T-helper 1 cell (primary cell): ENCODE measurements at regions not wholly inside any gene's neighbourhood (a gene's known extent, or its start where the extent isn't known, plus 50 kb on each side); places are given as distances from the start of the nearest gene placed in this dataset.
"Not testable (repeated sequence)": the region's sequence is repeated elsewhere in the genome, so short reads cannot be mapped to it uniquely, and the experiment has no call there.

Experiments
- DNase-seq, 5 donors: peaks; one replicate each; pipeline ENCODE4 v3.0.0-alpha.2; 2012 to 2020

GRCh38 chr6:115053169-115053860 is 710.5 kb upstream of the HS3ST5 start:
- no peak for DNase-seq

DNA sequence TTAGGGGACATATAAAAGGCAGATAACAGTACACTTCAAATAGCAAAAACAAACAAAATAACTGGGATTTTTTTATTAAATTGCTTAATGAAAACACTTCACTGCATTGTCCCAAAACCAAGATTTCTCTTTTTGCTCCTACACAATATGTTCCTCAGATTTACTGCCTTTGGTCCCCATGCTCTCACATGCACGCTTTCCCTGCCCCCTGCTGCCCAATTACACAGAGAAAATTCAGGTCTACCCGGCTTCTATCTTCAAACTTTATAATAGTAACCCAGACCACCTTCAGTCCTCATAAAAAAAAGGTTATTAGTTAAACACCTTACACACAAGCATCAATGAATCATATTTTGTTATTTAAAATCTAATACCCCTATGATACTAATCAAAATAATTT is 673.8 kb upstream of the HS3ST5 start:
- no peak for DNase-seq

GRCh38 chr6:115004982-115005381 is 662.2 kb upstream of the HS3ST5 start:
- no peak for DNase-seq

DNA sequence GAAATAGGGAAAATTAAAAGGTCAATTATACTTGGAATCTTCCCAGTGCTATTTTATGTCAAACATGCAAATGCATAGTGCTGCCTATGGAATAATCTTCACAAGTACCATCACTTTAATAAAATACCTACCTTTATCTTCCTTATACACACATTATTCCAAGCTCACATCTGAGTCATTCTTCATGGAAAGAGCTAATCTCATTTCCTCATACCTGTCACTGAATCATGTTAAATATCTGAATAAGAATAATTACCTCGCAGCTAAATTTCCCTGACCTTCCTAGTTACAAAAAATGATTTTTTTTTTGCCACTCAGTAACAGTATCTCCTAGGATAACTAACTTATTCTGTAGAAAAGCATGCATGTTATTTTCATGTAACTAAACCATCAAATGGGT is 661.4 kb upstream of the HS3ST5 start:
- DNase-seq = no peak

GRCh38 chr6:115001731-115002350 is 659.0 kb upstream of the HS3ST5 start:
- DNase-seq = peak in 1 of 5 donors; percentile 1

DNA sequence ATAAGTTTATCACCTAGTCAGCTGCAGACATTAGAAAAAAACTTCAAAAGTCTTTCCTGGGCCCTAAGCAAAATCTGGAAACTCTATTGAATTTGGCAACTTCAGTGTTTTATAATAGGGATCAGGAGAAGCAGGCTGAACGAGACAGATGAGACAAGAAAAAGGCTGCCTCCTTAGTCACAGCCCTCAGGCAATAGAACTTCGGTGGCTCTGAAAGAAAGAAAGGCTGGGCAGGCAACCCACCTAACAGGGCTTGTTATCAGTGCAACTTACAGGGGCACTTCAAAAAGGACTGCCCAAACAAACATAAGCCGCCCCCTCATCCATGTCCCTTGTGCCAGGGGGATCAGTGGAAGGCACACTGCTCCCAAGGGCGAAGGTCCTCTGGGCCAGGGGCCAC is 657.9 kb upstream of the HS3ST5 start:
- DNase-seq = no peak

- no peak for DNase-seq
These were observed 655.7 kb upstream of the HS3ST5 start for GRCh38 chr6:114998492-114998891.

DNA sequence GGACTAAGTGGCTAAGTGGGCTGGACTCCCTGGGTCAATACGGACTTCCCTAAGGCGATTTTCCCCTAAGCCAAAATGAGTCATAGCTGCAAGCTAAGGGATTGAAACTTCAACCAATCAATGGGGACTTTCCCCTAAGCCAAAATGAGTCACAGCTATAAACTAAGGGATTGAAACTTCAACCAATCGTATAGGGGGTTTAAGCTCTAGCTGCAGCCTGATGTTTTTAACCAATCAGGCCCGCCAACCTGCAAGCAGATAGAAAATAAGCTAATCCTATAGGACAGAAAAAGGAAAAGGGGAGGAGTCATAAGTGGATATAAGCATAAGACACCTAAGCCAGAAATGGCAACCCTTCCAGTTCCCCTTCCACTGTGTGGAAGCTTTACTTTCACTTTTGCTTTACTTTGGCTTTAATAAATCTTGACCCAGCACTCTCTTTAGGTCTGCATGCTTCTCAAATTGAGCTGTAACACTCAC is 655.0 kb upstream of the HS3ST5 start:
- DNase-seq = no peak

DNA sequence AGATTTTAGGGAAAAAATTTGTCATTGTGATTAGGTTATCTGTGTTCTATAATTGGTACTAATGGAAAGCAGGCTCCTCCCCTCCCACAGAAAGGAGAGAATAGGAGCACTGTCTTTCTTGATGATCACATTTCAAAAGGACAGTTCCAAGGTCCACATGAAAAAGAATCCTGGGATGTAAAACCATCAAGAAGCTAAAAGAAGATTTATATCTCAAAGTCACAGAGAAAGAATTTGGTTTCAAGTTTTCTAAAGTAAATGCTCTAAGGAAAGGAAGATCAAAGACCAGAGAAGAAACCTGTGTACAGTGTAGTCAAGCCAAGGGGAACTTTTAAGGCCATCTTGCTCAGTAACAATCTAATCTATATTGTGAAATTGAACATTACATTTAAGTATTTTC is 652.7 kb upstream of the HS3ST5 start:
- DNase-seq = no peak

DNA sequence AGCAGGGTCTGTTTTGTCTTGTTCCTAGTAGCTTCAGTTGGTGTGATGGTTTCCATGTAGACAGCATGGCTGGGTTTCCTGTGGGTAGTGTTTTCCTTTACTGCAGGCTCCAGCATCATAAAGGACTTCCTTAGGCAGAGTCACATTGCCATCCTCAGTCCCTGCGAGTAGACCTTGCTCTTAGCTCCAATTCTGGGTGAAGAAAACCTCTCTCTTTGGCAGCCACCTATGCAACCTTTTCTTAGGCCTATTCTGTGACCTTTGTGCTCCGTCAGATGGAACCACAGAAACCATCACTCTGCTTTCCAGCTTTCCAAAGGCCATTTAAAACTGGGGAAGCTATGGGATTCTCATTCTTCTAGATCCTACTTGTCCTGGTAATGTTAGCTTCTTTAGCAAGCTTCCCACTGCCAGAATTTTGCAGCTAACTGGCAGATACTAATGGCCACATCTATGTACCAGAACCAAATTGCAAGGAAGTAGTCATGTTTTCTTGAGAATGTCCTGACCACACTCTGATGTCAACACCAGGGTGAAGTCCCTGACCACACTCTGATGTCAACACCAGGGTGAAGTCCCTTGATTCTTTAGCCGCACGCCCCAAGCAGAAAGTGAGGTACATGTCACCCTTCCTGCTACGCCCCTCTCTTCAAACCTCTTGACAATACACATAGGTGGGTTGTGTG is 646.6 kb upstream of the HS3ST5 start:
- peak in 1 of 5 donors; percentile 54 for DNase-seq

DNA sequence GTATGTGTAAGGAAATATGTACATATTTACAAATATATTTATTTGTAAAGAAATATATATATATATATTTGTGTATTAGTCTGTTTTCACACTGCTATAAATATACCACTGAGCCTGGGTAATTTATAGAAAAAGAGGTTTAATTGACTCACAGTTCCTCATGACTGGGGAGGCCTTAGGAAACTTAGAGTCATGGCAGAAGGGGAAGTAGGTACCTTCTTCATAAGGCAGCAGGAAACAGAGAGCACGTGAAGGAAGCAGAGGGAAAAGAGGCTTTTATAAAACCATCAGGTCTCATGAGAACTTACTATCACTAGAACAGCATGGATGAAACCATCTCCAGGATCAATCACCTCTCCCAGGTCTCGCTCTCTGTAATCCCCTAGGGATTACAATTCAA is 644.5 kb upstream of the HS3ST5 start:
- no peak for DNase-seq

- no peak for DNase-seq
These were observed 612.5 kb upstream of the HS3ST5 start for GRCh38 chr6:114955363-114955762.

DNA sequence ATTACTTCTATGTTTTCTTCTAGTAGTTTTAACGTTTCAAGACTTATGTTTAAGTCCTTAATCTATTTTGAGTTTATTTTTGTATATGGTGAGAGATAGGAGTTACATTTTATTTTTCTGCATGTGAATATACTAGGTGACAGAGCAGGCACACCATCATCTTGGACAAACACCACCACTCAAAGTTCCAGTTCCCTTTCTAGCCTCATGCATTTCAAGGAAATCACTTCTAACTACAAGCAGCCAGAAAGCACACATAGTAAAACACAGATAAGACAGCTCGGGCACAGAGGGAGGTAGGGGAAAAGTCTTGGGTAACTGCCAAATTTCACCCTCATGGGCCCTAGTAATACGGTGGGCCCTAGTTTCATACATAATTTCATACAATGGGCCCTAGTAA is 609.4 kb upstream of the HS3ST5 start:
- DNase-seq = no peak

GRCh38 chr6:114945392-114945791 is 602.6 kb upstream of the HS3ST5 start:
- no peak for DNase-seq

DNA sequence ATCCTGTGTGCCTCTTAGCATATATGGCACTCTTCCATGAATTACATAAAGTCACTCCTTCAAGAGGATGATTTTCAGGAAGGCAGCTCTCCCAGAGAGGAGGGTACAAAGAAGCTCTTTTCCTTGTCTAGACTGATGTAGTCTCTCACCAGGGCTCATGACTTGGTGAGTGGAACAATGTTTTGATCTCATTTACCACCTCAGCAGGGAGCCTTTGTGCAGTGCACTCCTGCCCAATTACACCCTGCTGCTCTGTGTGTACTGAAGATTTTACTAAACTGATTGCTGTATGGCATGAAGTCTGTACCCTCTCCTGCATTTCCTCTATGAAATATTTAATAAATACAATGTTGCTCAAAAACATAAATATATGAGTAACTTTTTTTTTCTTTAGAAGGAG is 598.3 kb upstream of the HS3ST5 start:
- DNase-seq = no peak

DNA sequence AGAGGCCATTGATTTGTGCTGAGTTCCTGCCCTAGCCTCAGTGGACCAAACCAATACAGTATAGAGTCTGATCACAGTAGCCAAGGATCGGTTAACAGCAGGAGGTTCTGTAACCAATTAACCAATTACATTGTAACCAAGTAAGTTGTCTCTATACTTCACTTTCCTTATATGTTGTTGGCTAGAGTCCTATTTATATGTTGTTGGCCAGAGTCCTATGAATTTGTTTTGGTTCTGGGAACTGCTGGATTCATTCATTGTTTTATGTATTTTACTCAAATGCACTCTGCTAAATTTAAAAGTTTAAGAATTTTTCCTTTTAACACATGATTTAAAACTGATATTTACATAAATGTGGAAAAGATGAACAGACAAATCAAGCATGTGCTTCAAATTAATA is 597.4 kb upstream of the HS3ST5 start:
- no peak for DNase-seq

DNA sequence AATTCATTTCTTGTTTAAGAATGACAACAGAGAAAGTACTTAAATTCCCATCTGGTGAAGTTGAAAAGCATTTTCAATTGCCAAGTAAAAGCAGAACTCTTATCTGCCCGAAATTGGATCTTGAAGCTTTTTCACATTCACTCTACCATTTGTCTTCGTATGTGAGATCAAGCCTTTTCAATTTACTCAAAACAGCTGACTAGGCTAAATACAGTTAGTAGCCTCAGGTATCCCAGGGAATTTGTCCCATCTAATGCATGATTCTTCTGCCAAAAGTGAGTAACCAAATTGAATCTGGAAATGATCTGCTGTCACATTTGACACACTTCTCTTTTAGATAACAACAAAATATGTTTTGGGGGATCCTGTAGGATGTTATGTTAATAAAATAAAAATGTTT is 596.8 kb upstream of the HS3ST5 start:
- DNase-seq = no peak

DNA sequence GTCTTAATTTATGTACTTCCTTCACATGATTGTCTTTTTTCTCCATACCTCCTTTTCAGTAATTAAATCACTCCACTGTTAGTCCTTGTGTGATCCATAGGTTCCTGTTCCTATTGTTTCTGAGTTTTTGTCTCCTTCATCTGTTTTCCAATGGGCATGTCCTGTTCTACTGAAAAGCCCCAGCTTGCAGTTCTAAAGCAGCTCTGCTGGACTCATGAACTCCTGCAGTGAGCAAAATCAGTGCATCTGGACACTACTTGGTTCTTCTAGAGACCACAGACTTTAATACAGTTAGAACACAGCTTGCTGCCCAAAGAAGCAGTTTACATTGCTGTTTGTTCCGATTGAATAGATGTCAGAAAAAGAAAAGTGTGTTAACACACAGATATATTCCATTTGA is 593.3 kb upstream of the HS3ST5 start:
- DNase-seq = no peak

DNA sequence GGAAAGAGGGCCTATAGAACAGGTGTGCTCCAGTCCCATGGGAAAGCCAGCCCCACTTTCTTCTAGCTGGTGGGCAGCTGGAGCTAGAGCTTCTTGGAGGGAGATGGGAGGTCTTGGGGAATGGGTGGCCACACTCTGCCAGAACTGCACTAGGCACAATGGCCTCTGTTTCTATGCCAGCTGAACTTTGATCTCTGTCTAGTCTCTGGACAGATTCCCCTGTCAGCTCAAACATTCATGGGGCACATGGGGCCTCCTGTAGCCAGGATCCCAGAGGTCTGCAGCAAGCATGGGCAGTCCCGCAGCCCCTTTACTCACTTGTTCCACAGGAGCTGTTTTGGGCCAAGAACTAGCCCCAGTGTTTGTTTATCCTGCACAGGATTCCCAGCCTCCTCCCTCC is 591.3 kb upstream of the HS3ST5 start:
- DNase-seq = no peak

GRCh38 chr6:114928731-114929130 is 585.9 kb upstream of the HS3ST5 start:
- not testable (repeated sequence) for DNase-seq

- no peak for DNase-seq
These were observed 563.3 kb upstream of the HS3ST5 start for GRCh38 chr6:114906096-114906495.

GRCh38 chr6:114897536-114897935 is 554.7 kb upstream of the HS3ST5 start:
- DNase-seq = no peak

DNA sequence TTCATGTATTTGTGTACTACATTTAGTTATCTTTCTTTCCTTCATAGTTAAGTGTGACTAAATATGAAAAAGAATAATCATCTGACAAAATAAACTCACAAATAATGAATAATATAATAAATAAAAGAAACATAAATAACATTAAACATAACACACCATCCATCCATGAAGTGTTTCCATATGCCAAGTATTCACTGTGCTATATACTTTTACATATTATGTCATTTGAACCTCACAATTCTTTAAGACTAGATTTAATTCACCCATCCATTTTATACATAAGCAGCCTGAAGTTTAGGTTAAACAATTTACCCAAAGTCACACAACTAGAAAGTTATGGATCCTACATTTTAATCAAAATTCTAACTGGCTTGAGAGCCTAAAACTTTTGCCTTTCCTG is 549.4 kb upstream of the HS3ST5 start:
- DNase-seq = no peak

- DNase-seq = no peak
These were observed 545.4 kb upstream of the HS3ST5 start for GRCh38 chr6:114888241-114888640.
